GM03348 (cell line): ENCODE measurements at regions not wholly inside any gene's neighbourhood (a gene's known extent, or its start where the extent isn't known, plus 50 kb on each side); places are given as distances from the start of the nearest gene placed in this dataset.
"Not testable (repeated sequence)": the region's sequence is repeated elsewhere in the genome, so short reads cannot be mapped to it uniquely, and the experiment has no call there.

ENCODE experiments used
- DNase-seq: peaks from one replicate; pipeline ENCODE4 v3.0.0; 2012; ENCODE audit warnings: low spot score

DNA sequence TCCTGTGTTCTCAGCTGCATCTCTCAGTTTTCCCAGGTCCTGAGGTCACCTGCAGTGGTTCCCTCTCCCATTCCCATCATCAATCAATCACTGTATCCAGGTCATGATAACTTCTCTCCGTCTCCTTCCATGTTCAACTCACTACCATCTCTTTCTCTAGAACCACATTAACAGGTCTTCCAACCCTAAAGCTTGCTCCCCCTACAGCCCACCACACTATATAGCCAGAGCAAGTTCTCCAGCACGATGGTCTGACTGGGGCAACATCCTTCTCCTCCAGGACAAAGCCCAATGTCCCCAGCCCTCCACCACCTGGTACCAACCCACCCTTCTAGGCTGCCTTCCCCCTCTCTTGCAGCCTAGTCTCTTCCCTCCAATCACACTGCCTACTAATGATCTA is 241.6 kb downstream of the CDK5RAP2 start:
- DNase-seq = no peak

DNA sequence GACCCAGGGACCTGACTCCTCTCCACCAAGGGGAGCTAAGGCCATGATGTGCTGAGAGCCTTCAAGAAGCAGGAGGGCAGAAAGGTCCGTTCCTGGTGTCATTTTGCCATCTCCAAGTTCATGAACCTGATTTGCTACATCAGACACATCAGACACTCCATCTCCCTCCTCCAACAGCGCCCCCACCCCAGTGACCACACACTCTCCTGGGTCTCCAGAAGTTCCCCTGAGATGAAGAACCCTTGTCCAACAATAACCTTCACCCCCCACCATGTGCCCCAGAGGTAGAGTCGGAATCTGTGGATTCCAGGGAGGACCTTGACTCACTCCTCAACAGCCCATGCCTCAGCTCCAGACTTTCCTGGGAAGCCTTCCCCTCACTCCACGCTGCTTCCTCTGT is 242.8 kb downstream of the CDK5RAP2 start:
- DNase-seq = no peak

DNA sequence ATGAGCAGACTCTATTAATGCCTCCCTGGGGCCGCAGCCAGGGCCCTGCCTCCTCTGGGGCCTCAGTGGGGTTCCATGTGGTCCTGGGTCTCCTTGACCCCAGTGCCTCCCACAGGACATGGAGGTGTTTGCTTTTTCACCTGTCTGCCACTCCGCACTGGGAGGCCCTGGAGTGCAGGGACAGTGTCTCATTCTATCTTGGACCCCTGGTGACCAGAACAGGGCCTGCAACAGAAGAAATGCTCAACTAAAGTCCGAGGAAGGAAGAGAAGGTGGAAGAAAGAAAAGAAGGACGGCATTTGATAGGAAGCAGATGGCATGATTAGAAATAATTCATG is 243.2 kb downstream of the CDK5RAP2 start:
- no peak for DNase-seq

DNA sequence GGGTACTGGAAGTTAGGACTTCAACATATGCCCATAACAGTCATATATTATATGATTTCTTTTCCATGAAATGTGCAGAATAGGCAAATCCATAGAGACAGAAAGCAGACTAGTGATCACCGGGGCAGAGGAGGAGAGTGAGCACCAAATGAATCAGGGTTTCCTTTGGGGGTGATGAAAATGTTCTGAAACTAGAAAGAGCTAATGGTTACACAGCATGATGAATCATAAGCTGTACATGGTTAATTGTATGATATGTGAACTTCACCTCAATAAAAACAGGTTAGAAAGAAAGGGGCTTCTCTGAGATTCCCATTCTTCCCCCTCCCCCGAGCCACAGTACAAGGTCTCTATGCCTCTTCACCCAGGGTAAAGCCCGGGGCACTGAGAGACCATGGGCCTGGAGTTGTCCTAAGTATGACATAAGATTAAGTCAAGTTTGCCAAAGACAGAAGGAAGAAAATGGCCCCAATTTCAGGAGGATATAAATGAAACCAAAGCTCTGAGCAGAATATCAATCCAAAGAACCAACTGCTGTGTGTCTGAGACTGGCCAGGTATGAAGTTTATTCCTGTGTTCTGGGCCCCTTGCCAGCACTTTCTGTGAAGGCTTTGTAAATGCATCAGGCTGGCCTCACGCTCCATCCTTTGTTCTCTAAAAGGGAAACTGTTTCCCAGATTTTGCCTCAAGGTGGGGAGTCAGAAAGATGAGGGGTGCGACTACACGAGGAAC is 243.8 kb downstream of the CDK5RAP2 start:
- DNase-seq = no peak

DNA sequence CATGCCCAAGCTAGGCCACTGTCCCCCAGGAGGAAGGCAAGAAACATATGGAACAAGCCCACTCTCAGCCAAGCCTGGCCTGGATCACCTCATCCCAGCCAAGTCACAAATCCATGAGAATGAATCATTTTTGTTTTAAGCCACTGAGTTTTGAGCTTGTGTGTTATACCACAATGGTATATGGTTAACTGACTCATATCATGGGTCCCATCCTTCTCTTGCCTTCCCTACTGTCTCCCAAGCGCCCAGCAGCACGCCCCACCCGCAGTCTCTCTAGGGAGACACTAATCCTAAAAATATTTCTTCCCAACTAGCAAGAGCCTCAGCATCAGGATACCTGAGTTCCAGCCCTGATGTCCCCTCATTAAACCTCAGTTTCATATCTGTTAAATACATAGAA is 248.1 kb downstream of the CDK5RAP2 start:
- no peak for DNase-seq

DNA sequence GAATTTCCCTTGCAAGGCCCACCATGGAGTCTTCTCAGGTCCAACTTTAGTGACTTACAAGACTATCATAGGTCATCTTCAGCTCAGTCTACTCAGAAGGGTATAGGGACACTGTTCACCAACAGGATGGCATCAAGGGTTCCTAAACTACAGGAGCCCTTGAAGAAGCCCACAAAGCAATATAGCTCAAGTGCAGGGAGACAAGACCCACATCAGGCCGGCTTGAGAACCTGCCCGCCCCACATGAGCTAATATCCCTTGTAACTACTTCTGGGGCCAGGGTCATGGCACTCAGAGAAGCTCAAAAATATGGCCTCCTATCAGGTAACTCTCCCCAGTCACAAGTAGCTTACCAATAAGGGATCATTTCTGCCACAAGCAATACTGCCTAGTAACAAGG is 249.9 kb downstream of the CDK5RAP2 start:
- no peak for DNase-seq

DNA sequence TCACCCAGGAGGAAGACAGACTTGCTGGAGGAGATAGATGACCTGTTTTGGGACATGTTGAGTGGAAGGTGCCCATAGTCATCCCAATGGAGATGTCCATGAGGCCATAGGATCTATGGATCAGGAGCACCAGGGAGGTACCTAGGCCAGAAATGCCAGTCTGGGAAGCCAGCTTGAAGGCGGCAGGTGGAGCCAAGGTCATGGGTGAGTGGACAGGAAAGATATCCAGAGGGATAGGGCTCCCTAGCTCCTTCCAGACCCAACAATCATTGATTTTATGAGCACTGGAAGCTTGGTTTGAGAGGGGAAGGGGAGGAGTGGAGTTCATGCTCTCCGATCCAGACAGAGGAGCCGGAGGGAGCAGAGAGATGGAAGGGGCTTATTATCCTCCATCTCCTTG is 252.6 kb downstream of the CDK5RAP2 start:
- DNase-seq = no peak

DNA sequence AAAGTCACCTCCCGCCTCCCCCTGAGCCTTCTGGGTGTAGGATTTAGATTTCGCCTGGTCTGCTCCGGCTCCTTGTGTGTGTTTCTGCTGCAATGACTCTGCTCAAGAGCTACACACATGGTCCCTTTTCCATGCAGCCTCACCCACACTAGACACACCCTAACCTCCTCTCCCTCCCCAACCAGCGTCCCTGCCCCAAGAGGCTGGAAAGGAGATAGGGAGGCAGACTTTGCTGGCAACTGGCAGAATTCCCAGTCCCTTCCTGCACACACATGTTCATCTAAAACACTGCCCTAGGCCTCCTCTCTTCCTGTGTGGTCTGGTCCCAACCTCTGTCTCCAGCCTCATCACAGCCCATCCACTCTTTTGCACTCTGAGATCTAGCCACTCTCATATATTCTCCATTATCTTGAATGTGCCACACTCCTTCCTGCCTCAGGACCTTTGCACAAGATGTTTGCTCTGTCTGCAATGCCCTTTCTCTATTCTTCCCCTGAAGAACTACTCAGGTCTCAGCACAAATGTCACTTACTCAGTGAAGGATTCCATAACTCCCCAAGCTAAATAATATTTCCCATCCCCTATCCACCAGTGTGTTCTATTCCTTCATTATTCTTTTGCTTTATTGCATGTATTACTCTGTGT is 253.8 kb downstream of the CDK5RAP2 start:
- DNase-seq = no peak

DNA sequence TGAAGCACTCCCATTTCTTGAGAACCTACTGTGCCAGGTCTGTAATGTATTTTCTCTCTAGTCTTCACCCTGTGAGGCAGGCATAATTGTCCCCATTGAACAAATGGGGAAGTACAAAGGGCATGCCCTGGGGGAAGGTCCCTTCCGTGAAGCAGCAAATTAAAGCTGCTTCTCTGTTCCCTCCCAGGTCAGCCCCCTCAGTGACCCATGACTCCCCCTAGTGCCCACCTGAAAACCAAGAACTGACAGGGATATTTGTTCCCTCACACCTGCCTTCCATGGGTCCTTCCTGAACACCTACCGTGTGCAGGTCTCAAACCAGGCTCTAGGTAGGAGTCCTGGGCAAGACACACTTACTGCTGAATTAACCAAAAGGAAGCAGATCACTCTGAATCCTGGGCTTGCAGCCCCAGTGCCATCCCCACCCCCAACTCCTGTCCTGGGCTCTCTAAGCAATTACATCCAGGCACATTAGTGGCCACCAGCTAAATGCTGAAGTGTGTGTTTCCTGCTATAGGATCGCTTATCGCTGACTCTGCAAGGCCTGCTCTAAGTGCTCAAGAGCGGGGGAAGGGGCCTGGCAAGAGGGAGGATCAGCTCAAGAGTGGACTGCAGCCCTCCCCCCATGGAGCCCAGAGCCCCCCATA is 254.8 kb downstream of the CDK5RAP2 start:
- no peak for DNase-seq

DNA sequence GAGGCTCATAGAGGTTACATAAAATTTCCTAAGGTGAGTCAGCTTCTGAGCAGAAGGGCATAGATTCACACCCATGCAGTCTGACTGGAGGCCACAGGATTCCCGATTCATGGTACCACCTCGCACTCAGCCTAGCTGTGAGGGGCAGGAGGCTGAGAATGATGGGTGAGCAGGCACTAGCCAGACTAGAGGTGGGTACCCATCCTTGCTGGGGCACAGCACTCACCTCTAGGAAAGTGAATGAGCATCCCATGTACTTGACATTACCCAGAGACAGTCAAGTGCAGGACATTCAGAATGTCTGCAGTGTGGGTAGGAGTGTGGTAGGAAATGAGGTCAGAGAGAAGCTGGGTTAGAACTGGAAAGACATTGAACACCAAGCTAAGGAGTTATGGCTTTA is 255.5 kb downstream of the CDK5RAP2 start:
- no peak for DNase-seq

DNA sequence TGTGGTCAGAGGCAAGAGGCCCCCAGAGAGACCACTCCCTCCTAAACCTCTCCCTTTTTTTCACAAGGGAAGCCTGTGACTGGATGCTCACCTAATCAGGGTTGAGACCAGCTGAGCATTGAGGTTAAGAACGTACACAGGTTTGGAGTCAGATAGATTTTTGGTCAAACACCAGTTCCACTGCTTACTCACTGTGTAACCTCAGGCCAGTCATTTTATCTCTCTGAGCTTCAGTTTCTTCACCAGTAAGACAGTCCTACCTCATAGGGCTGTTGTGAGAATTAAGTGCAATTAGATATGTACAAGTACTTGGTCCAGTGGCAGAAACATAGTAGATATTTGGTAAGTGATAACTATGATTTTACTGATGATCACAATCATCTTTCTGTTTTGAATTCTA is 256.8 kb downstream of the CDK5RAP2 start:
- DNase-seq = no peak

DNA sequence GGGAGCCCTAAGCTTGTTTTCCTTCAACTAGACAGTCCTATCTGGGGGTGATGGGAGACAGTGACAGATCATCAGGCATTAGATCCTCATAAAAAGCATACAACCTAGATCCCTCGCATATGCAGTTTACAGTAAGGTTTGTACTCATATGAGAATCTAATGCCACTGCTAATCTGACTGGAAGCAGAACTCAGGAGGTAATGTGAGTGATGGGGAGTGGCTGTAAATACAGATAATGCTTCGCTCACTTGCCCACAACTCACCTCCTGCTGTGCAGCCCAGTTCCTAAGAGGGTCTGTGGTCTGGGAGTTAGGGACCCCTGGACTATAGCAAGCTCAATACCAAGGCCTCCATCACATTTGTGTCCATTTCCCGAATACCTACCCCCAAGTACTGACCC is 260.5 kb downstream of the CDK5RAP2 start:
- no peak for DNase-seq

DNA sequence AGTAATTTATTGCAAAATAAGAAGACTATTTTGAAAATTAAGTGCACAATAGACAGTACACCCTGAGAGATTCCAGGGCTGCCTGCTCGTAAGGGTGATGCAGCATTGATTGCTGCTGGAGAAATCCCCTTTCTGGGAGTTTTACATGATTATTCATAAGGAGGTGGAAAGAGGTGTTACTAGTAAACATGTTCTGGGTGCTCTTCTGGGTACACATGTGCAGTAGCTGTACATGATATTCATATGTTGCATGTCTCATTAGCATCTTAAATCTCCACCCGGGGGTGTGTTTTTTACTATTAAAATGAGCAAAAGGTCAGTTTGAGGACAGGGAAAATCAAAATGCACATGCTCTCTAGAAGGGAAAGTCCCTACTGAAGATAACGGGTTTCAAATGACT is 264.8 kb downstream of the CDK5RAP2 start:
- DNase-seq = no peak

DNA sequence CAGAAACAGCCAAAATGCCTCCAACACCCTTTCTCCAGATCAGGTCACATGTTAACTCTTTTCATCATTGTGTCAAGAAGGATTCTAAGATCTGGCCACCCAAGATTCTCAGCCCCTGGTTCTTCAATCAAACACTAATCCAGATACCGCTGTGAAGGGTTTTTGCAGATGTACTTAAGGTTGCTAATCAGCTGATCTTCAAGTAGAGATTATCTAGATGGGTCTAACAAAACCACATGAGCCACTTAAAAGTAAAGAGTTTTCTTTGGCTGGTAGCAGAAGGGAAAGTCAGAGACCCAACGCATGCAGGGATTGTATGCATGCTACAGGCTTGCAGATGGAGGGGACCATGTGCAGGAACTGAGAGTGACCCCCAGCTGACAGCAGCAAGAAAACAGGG is 267.9 kb downstream of the CDK5RAP2 start:
- DNase-seq = no peak

DNA sequence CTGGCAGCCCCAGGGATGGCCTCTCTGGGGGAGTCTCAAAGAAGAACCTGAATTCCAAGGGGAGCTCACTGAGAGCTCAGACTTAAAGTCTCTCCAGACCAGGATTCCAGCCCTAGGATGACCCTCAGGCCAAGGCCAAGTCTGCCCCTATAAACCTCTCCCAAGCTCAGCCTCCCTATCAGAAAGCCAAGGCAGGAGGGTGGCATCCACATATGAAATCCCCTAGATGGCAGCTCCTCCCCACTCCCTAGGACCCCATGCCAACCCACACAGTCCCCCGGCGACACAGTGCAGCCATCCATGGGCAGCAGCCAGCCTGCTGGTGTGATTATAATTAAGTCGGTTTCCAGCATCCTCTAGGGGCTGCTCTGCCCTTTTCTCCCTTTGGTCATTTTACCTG is 269.9 kb downstream of the CDK5RAP2 start:
- no peak for DNase-seq

DNA sequence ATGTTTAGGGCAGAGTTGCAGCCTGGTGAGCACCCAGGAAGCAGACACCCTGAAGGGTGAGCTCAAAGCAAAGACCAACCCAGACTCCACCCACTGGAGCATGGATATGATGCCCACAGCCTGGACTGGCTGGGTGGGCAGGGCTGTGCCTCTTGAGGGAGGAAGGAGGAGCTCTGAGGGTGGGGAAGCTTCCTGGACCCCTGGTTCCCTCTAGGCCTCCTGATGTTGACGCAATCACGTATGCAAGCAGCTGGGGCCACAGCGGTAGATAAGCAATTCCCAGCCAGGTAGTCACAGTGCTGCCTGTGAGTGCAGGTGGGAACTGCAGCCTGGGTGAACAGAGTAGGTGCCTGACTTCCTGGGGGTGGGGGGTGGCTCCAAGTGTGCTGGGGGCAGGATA is 271.5 kb downstream of the CDK5RAP2 start:
- DNase-seq = no peak

DNA sequence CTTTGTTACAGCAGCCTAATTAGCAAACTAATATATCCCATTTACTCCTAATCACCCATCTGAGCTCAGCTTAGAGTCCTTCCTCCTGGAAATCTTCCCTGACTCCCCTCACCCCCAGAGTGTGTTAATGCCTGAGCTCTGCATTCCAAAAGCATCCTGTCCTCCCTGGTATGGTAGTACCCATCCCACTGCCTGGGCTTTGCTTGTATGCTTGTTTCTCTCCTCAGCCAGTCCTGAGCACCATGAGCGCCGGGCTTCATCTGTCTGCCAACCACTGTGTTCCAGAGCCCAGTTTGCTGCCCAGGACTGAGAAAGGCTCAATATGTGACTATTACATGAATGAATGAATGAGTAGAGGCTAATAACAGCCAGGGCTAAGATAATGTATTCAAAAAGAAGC is 272.4 kb downstream of the CDK5RAP2 start:
- DNase-seq = no peak

DNA sequence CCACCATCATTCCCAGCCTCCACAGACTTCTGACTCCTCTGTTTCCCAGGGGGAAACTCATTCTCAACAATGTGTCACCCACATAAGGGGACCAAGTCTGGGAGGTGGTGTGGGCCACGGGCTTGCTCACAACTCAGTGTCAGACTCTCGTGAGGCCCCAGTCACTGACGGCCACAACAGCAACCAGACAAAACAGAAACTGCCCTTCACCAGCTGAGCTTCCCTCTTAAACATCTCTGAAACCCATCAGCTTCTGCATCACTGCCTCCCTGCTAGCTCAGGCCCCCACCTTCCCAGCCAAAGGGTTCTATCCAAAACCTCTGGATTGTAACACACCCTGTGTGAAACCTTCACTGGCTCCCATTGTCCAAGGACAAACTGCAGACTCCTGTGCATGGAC is 273.4 kb downstream of the CDK5RAP2 start:
- no peak for DNase-seq

DNA sequence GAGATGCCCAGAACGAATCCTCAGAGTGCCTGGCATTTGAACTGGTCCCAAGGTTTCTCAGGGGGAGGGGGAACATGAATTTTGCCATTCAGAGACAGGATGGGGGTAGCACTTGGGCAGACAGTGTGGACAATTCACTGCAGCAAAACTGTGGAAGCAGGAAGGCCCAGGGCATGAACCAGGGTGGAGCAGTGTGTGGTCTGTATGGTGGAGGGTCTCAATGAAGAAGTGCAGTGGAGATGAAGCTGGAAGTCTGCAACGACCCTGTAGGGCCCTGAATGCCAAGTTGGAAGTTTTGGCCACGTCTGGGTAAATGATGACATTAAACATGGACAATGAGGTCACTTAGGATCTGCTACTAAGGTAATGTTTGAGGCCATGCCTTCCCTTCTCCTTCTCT is 273.9 kb downstream of the CDK5RAP2 start:
- DNase-seq = no peak

DNA sequence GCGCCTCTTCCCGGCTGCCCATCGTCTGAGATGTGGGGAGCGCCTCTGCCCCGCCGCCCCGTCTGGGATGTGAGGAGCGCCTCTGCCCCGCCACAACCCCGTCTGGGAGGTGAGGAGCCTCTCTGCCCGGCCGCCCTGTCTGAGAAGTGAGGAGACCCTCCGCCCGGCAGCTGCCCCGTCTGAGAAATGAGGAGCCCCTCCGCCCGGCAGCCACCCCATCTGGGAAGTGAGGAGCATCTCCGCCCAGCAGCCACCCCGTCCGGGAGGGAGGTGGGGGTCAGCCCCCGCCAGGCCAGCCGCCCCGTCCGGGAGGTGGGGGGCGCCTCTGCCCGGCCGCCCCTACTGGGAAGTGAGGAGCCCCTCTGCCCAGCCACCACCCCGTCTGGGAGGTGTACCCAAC is 275.1 kb downstream of the CDK5RAP2 start:
- DNase-seq = not testable (repeated sequence)

DNA sequence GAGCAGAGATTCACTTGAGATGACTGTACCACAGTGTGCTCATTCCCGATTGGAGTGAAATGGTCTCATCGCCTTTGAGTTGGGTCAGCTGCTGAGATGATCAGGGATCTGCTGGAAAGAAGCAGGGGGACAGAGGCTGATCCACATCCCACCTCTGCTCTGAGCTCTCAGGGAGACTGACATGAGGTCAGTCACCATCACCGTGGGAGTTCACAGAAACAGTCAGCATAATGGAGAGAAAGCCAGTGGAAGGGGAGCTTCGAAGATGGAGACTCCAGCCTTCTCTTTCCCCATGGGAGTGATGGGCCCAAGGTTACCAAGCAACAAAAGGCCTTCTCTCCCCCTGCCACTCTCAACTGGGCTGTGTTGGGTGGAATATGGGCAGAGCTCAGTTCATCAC is 276.4 kb downstream of the CDK5RAP2 start:
- no peak for DNase-seq

DNA sequence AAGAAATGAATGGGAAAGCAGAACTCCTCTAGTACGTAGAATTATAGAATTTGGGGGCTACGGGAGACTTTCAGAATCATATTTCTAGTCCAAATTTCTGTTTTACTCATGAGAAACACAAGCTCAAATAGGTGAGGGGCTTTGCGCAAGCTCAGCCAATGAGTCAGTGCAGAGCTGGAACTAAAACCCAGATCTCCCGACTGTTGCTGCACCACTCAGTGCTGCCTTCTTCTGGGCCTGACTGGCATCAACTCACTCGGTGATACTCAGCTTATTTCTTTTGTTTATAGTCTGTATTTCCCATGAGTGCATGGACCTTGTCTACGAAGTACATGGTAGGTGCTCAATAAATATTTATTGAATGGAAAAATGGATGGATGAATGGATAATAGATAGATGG is 280.2 kb downstream of the CDK5RAP2 start:
- no peak for DNase-seq

DNA sequence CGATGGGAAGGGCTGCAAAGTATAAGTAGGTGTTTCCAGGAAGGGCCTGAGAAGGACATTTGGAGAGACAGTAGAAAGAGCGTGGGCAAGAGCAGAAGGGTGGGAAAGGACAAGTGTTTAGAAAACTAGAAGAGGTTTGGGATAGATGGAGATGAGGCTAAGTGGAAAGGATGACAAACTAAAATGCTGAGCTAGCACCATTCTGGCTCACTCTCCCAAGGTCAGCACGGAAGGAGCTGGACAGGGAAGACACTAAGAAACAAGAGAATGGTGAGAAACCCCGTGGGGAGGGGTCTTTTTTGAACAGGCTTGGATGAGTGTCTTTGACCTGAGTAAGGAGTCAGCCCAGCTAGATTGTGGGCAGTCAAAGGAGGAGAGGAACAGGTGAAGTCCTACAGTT is 286.0 kb downstream of the CDK5RAP2 start:
- DNase-seq = no peak

DNA sequence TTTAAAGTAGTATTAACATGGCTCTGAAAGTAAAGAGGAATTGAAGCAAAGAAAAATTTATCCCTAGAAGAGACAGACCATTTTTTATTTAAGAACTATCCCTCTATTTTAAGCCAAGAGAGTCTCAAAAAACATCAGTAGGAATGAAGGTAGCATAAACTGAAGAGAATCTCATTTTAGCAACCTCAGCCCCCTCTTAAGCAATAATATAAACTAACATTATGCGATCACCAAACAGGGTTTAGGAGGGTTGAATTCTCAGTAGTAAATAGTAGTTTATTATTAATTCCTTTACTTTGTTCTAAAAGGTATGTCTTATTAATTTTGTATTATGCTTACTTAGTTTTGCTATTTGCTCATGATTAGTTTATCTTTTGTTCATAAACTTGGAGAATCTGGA is 287.4 kb downstream of the CDK5RAP2 start:
- no peak for DNase-seq
